ENCODE measurements at regions not wholly inside any gene's neighbourhood (a gene's known extent, or its start where the extent isn't known, plus 50 kb on each side); places are given as distances from the start of the nearest gene placed in this dataset.

GRCh38 chr18:1884623-1885022, 686.7 kb downstream of the METTL4 start:
- no peak for DNase-seq

DNA sequence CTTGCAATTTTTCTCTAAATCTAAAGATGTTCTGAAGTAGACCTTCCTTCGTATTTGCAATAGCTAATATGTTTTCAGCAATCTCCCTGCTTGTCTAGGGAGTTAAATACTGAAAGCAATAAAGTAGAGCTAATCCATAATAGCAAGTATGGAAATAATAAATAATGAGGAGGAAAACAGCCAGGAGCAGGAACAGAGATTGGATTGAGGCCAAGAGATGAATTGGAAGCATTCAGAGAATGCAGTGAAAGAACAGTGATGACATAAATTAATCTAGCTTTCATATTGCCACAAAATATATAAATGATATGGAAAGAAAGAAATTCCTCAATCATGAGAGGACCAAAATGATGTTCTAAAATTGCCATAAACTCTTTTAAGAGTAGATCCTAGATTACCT, 679.7 kb downstream of the METTL4 start:
- no peak for DNase-seq

DNA sequence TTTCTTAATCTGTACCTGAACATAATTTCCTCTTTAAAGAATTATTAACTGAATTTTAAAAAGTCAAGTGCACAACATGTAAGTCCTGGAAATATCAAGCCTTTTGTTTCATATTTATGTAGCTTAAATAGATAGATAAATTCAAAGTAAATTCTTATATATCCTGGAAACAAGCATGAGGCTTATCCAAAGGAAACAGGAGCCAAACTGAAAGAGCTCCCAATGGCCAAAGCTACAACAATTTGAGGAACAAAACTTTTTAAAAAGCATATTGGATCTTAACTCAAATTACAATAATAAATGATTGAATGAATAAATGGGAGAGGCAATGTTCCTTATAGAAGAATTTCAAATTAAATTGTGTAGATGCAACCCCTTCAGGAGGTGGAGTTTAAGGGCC, 679.1 kb downstream of the METTL4 start:
- no peak for DNase-seq

DNA sequence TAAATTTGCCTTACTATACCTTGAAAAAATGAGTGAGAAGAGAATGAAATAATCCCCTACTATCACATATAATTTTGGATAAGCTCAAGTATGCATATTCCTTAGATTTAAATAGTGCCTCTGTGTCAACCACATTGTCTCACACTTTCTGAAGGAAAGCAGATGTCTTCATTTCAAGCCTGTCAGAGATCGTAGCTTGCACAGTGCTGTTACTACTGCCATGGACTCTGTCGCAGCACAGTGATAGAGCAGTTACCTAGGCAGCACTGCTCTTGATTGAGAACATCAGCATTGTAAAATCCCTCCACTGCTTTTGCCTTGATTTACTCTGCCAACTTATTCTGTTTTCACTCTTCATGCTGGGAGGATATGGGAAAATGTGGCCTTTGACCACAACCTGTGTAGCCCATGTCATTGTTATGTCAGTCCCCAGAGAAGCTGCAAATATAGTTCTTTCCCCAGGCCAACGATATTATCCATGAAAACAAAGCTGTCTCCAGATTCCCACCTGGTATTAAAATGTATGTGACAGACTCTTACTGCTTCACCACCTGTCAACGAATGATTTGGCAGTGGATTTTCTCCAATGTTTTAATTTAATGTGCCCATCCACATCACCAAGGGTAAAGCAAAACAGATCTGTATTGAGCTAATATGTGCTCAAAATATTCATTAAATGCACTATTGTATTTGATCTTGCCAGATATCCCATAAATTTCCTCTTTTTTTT, 675.7 kb downstream of the METTL4 start:
- DNase-seq = no peak

GRCh38 chr18:1906421-1906820, 664.9 kb downstream of the METTL4 start:
- no peak for DNase-seq

DNA sequence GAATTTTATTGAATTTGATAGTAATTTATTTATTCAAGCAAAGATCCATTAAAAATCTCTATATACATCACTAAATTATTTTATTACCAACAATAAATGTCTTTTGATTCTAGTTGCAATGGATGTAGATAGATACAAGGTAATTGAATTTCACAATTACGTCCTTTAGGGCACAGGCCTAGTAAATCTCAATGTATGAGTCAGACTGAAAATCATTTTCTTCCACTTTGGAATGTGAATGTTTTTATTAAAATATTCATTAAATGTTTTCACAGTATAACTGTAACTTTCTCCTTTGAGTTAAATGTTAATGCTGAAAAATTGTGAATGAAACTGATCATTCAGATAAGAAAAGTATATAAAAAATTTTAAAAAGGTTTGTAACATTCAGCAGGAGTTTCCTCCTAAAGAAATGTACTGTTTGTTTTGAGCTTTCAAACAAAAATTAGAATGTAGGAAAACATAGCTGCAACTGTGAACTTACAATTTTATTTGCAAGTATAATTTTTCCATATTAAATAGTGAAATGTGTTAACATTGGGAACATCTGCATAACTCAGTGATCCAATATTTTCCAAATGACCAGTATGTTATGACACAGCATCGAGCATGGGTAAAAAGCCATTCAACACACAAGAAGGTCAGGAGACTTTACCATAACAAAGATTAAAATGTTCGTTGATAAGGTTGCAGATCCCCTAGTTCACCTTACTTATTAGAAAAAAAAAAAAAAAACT, 663.7 kb downstream of the METTL4 start:
- DNase-seq = no peak

GRCh38 chr18:1914489-1914888, 656.8 kb downstream of the METTL4 start:
- peak in 1 of 2 experiments; percentile 13 for DNase-seq

DNA sequence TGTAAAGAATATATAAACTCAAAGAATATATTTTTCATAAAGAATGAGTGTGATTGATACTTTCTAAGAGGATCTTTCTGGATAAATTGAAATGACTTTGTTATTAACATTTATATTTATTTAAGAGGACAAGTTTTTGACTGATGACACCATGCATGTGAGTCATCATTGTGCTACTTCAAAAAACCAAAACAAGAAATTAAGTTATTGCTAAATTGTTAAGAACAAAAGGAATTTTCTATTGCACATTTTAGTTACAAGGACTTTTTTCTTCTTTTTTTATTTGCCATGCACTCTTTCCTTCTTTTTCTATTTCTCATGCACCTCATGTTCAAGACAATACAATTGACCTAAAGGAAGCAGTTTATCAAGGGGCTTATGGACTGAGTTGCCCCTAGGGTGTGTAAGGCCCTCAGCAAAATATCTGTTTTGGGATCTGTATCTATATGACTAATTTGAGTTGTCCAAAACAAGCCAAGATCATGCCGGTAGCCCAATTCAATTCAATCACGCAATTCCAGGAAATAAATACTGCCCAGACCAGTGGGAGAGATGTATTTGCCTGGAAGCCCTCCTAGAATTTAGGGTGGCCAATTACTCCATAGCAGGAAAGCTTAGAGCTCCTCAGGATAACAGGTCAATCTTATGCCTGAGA, 654.3 kb downstream of the METTL4 start:
- no peak for DNase-seq

DNA sequence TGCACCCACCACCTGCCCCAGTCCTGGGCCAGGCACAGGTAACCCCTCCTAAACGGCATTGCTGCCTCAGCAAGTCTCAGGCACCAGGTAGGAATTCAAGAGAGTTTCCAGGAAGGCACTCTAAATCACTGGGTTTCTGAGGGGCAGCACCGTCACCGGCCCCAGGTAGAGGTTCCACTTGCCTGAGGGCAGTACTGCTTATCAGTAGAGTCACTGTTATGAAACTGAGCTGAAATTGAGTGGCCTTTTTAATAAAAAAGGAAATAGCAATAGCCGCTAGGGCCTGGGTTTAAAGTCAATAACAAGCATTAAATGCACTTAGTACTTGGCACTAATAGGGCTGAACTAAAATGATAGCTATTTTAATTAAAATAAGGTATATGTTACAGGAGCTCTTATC, 653.7 kb downstream of the METTL4 start:
- no peak for DNase-seq

DNA sequence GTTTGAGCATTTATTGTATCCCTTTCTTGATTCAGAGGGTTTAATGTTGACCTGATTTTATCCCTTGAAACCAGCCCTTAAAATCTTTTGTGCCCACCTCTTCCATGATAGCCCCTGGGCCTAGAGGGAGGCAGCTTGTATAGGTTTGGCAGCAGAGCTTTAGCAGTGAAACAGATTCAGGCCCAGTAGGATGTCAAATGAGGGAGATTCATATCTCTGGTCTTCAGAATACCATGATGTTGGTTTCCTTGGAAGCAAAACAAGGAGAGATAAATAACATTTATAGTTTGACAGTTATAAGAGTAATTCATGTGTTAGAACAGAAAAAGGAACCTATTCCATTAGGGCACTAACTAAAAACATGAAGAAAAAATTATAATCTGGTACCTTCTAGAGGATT, 649.2 kb downstream of the METTL4 start:
- no peak for DNase-seq

DNA sequence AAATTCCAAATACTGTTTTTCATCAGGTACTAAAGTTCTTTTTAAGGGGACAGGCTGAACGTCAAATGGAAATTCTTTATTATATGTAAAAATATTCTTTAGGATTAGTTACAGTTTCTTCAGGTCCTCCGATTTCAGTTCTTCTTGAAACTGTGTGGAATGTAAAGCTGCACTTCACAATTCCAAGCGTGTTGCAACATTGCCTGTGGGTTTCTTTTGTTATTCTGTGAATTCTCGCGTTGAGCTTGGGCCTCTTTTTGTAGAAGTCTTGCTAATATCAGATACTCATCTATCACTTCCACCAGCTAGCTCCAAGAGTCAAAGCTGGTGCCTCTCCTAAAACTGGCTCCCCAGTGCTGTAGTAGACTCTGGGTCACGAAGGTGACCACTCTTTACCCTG, 642.6 kb downstream of the METTL4 start:
- no peak for DNase-seq

- DNase-seq = no peak
Observed at GRCh38 chr18:1929720-1930119, 641.6 kb downstream of the METTL4 start.

GRCh38 chr18:1930291-1931270, 640.7 kb downstream of the METTL4 start:
- DNase-seq = no peak

- DNase-seq = no peak
Observed at GRCh38 chr18:1952486-1952885, 618.8 kb downstream of the METTL4 start.

- DNase-seq = no peak
Observed at GRCh38 chr18:1954583-1955312, 616.6 kb downstream of the METTL4 start.

DNA sequence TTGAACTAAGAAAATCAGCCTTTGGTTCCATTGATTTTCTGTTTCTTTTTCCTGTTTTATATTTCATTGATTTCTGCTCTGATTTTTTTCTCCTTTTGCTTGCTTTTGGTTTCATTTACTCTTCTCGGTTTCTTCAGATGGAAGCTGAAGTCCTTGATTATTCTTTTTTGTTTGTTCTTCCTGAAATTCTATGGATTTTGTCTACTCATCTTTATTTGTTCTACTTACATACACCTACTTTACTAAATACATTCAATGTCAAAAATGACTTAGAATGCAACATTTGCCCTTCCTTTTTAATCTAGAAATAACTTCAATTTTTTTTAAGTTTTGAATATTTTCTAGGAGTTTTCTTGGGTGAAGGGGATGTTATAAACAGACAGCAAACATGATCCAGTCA, 612.5 kb downstream of the METTL4 start:
- DNase-seq = no peak

- DNase-seq = no peak
Observed at GRCh38 chr18:1965016-1965415, 606.3 kb downstream of the METTL4 start.

- DNase-seq = no peak
Observed at GRCh38 chr18:1965541-1965940, 605.8 kb downstream of the METTL4 start.

DNA sequence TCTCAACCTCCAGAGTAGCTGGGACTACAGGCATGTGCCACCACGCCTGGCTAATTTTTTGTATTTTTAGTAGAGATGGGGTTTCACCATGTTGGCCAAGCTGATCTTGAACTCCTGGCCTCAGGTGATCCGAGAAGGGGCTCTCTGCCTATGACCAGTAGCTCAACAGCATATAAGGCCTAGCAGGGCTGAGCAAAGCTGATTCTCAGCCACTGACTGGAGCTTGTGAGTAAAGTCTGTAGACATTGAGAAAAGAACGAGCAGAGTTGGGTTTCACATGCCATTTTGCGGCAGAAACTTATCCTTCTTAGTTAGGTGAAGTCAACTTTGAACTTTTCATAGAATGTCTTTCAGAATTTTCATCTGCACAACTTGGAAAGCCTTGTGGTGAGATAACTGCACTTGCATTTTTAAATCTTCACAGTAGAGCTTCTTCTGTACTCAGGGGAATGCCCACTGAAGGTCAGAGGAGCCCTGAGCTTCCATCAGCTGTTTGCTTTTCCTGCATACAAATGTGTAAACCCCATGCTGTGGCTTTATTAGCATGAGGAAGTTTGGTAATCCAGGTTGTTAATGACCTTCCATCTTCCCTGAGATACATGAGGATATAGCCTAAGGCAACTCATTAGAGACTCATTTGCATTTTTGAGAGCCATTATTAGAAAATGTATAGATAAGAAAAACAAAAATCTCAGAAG, 602.4 kb downstream of the METTL4 start:
- no peak for DNase-seq

DNA sequence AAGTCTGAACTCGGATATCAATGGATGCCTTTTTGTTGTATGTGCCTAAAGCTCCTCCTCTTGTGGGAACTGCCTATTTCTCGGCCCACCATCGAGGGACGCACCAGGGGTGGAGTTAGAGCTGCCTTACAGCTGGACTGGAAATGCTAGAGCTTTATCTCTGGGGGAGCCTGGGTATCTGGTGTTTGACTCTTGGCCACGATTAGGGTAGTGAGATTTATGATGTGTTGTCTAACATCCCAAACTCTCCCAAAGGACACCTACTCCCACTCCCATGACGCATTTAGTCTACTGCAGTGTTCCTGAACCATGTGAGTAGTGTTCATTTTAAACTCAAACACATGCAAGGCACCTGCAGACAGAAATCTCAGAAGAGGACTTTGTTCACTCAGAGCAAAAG, 594.8 kb downstream of the METTL4 start:
- DNase-seq = no peak

GRCh38 chr18:1982056-1982455, 589.2 kb downstream of the METTL4 start:
- no peak for DNase-seq

All from NCI-H526 (cell line).